ENCODE measurements at regions not wholly inside any gene's neighbourhood (a gene's known extent, or its start where the extent isn't known, plus 50 kb on each side); places are given as distances from the start of the nearest gene placed in this dataset.
"Not testable (repeated sequence)": the region's sequence is repeated elsewhere in the genome, so short reads cannot be mapped to it uniquely, and the experiment has no call there.

DNA sequence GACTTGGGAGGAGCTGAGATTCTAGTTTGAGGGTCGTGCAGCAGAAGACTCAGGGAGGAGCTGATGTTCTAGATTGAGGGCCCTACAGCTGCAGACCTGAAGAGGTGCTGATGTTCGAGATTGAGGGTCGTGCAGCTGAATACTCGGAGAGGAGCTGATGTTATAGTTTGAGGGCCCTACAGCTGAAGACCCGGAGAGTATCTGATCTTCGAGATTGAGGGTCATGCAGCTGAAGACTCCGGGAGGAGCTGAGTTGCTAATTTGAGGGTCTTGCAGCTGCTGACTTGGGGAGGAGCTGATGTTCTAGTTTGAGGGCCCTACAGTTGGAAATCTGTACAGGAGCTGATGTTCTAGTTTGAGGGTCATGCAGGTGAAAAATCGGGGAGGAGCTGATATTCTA is 62.1 kb upstream of the APOD start:
- not testable (repeated sequence) for H3K36me3 ChIP-seq (ENCODE audit: control insufficient read depth, insufficient read depth, low read length); H3K9ac ChIP-seq (ENCODE audit: low read length); H3K4me1 ChIP-seq (ENCODE audit: control insufficient read depth, insufficient read depth, low read length); H3K9me3 ChIP-seq (ENCODE audit: control insufficient read depth, low read length); H3K27me3 ChIP-seq (ENCODE audit: control insufficient read depth, insufficient read depth, low read length); H3K4me3 ChIP-seq (ENCODE audit: low read length)

DNA sequence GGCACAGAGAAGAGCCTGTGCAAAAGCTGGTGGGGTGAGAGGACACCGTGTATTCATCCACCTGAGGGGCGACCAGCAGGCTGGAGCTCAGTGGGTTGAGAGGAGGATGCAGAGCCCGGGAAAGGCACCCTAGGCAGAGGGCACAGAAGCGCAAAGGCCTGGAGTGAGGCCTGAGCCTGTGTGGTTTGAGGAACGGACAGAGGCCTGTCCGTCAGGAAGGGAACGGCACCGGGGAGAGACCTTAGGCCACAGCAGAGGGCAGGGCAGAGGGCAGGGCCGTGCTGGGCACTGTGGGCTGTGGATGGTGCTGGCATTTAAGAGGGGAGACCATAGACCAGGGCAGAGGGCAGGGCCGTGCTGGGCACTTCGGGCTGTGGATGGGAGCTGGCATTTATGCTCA is 59.5 kb upstream of the APOD start:
- H3K27me3 ChIP-seq (ENCODE audit: control insufficient read depth, insufficient read depth, low read length); H3K9ac ChIP-seq (ENCODE audit: low read length); H3K9me3 ChIP-seq (ENCODE audit: control insufficient read depth, low read length); H3K36me3 ChIP-seq (ENCODE audit: control insufficient read depth, insufficient read depth, low read length); H3K4me1 ChIP-seq (ENCODE audit: control insufficient read depth, insufficient read depth, low read length); H3K4me3 ChIP-seq (ENCODE audit: low read length): not testable (repeated sequence)

DNA sequence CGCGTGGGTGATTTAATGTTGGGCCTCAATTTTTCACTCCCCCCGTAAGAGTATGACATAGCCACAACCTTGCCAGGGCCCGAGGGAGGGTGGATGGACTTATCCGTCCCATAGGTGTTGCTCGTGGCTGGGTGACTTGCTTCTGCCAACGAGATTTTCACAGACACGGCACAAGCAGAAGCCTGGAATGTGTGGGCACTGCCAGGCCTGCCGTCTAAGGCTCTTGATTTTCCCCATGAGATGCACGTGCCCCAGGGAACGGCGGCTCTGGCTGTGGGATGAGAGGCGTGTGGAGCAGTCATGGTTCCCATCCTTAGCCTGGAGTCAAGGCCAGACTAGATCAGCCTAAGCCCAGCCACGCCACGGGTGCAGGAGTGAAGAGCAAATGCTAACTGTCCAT is 58.6 kb upstream of the APOD start:
- H3K36me3 ChIP-seq (ENCODE audit: control insufficient read depth, insufficient read depth, low read length); H3K4me1 ChIP-seq (ENCODE audit: control insufficient read depth, insufficient read depth, low read length); H3K9ac ChIP-seq (ENCODE audit: low read length); H3K27me3 ChIP-seq (ENCODE audit: control insufficient read depth, insufficient read depth, low read length); H3K4me3 ChIP-seq (ENCODE audit: low read length); H3K9me3 ChIP-seq (ENCODE audit: control insufficient read depth, low read length): not testable (repeated sequence)

DNA sequence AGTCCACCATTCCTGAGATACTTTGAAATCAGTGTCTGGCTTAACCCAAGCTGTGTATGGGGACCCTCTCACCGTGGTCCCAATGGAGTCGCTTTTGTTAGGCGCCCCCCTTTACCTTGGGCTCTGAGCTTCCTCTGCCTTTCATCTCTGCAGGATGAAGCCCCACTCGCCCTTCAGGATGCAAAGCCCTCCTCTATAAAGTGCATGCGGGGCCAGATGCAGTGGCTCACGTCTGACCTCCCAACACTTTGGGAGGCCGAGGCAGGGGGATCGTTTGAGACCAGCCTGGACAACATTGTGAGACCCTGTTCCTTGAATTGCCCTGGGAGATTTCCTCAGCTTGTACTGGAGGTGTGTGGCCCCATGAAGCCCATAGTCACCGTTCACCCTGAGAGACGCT is 54.7 kb upstream of the APOD start:
- H3K4me1 ChIP-seq (ENCODE audit: control insufficient read depth, insufficient read depth, low read length); H3K4me3 ChIP-seq (ENCODE audit: low read length); H3K9ac ChIP-seq (ENCODE audit: low read length); H3K27me3 ChIP-seq (ENCODE audit: control insufficient read depth, insufficient read depth, low read length); H3K36me3 ChIP-seq (ENCODE audit: control insufficient read depth, insufficient read depth, low read length); H3K9me3 ChIP-seq (ENCODE audit: control insufficient read depth, low read length): not testable (repeated sequence)

DNA sequence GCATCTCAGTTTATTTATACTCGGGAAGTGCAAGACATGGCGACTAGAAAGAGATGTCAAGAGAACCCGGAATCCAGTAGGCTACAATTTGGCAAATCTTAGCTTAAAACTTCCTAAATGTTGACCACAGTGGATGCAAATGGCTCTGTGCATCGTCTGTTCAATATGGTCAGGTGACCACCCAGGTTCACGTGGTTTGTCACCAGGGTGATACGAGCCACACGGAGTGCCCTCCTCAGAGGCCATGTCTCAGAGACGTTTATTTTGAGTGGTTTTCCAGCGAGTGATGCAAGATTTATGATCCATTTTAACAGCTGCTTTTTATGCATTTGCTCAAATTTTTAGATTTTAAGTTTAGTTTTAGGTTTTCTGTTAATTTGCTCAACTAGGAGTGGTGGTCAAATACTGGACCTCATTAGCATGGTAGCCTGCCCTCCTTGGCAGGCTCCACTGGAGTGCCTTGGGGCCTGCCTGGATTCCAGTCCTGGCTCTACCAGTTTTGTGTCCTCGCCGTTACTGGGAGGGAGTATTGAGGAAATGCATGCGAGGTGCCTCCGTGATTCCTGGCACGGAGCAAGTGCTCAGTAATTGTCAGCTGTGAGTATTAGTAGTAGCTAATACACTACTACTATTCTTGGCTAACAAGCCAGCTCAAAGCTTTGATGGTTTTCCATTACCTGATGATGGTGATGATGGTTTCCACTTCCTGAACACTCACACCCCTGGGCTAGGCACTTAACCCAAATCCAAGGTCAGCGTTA is 53.9 kb upstream of the APOD start:
- H3K9me3 ChIP-seq (ENCODE audit: control insufficient read depth, low read length); H3K36me3 ChIP-seq (ENCODE audit: control insufficient read depth, insufficient read depth, low read length); H3K27me3 ChIP-seq (ENCODE audit: control insufficient read depth, insufficient read depth, low read length); H3K9ac ChIP-seq (ENCODE audit: low read length); H3K4me3 ChIP-seq (ENCODE audit: low read length); H3K4me1 ChIP-seq (ENCODE audit: control insufficient read depth, insufficient read depth, low read length): not testable (repeated sequence)

GRCh38 chr3:195637011-195637410 is 53.3 kb upstream of the APOD start:
- not testable (repeated sequence) for H3K27me3 ChIP-seq (ENCODE audit: control insufficient read depth, insufficient read depth, low read length); H3K36me3 ChIP-seq (ENCODE audit: control insufficient read depth, insufficient read depth, low read length); H3K9ac ChIP-seq (ENCODE audit: low read length); H3K9me3 ChIP-seq (ENCODE audit: control insufficient read depth, low read length); H3K4me3 ChIP-seq (ENCODE audit: low read length); H3K4me1 ChIP-seq (ENCODE audit: control insufficient read depth, insufficient read depth, low read length)

GRCh38 chr3:195635898-195636685 is 52.4 kb upstream of the APOD start:
- H3K9ac ChIP-seq (ENCODE audit: low read length); H3K4me3 ChIP-seq (ENCODE audit: low read length); H3K4me1 ChIP-seq (ENCODE audit: control insufficient read depth, insufficient read depth, low read length); H3K9me3 ChIP-seq (ENCODE audit: control insufficient read depth, low read length); H3K27me3 ChIP-seq (ENCODE audit: control insufficient read depth, insufficient read depth, low read length); H3K36me3 ChIP-seq (ENCODE audit: control insufficient read depth, insufficient read depth, low read length): not testable (repeated sequence)

GRCh38 chr3:195635262-195635873 is 51.6 kb upstream of the APOD start:
- not testable (repeated sequence) for H3K36me3 ChIP-seq (ENCODE audit: control insufficient read depth, insufficient read depth, low read length); H3K9ac ChIP-seq (ENCODE audit: low read length); H3K4me1 ChIP-seq (ENCODE audit: control insufficient read depth, insufficient read depth, low read length); H3K27me3 ChIP-seq (ENCODE audit: control insufficient read depth, insufficient read depth, low read length); H3K9me3 ChIP-seq (ENCODE audit: control insufficient read depth, low read length); H3K4me3 ChIP-seq (ENCODE audit: low read length)

DNA sequence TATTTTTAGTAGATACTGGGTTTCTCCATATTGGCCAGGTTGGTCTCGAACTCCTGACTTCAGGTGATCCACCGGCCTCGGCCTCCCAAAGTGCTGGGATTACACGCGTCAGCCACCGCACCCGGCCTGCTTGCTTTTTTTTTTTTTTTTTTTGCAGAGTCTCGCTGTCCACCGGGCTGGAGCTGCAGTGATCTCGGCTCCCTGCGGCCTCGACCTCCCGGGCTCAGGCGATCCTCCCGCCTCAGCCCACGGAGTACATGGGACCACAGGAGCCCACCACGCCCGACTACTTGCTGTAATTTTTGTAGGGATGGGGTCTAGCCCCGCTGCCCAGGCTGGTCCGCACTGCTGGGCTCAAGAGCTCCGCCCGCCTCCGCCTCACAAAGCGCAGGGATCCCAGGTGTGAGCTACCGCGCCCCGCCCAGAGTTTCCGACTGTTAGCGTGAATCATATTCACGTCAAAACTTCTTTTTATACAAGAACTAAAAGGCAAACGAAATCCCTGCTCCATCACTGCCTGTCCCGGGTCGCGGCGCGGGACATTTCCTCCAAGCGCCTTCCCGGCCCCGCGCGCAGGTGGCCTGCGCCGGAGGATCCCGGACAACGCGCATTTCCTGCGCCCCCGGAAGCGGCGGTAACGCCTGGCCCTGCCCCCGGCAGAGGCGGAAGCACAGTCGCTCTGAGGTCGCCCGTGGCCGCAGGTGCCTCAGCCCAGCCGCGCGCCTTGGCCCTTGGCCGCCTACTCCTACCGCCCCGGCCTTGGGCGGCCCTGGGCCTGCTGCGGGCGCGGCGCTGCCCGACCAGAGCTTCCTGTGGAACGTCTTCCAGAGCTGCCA is 50.9 kb upstream of the APOD start:
- not testable (repeated sequence) for H3K36me3 ChIP-seq (ENCODE audit: control insufficient read depth, insufficient read depth, low read length); H3K4me1 ChIP-seq (ENCODE audit: control insufficient read depth, insufficient read depth, low read length); H3K9me3 ChIP-seq (ENCODE audit: control insufficient read depth, low read length); H3K4me3 ChIP-seq (ENCODE audit: low read length); H3K27me3 ChIP-seq (ENCODE audit: control insufficient read depth, insufficient read depth, low read length)
- H3K9ac ChIP-seq (ENCODE audit: low read length), result peak overlapping the region; percentile 43
